ENCODE measurements at regions not wholly inside any gene's neighbourhood (a gene's known extent, or its start where the extent isn't known, plus 50 kb on each side); places are given as distances from the start of the nearest gene placed in this dataset.
"Not testable (repeated sequence)": the region's sequence is repeated elsewhere in the genome, so short reads cannot be mapped to it uniquely, and the experiment has no call there.

DNA sequence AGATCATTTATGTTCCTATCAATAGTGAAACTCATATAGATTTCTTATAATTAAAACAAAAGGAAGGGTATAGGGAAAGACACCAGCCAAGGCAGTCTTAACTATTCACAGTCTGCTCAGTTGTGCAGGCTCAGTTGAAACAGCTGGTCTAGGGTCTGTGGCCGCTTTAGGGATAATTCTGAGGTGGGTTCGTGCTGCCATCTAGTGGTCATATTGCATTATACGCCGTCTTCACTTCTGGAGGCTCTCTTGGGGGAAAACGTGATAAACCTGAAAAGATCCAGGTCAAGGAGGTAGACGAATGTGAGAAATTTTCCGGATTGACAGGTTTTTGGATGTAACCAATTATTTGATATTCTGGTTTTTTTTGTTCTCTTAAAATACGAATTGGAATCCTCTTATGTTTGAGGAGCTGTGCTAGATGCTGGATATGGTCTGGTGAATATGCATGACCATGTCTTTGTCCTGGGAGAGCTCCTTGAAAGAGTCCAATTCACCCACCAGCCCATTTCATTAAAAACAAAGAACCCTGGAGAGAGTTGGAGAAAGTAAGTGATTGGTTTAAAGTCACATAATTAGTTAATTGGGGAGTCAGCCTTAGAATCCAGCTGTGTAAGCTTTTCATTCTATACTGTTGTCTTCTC, 492.4 kb downstream of the PLCL1 start:
- DNase-seq (ENCODE audit: low spot score), result peak; percentile 42

DNA sequence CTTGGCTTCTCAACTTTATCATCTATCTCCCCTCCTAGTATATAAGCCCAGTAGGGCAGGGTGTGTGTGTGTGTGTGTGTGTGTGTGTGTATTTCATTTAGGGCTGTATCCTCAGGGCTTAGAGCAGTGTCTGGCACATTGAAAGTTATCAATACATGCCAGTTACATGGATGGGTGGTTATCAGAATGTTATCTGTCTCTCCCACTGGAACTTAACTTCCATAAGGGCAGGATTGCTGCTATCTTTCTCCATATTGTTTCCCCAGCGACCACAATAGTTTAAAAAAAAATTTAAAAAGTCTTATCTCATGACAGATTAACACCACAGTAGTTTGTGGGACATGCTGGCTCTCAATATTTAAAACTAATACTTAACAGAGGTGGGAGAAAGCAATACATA, 488.9 kb downstream of the PLCL1 start:
- no peak for DNase-seq (ENCODE audit: low spot score)

DNA sequence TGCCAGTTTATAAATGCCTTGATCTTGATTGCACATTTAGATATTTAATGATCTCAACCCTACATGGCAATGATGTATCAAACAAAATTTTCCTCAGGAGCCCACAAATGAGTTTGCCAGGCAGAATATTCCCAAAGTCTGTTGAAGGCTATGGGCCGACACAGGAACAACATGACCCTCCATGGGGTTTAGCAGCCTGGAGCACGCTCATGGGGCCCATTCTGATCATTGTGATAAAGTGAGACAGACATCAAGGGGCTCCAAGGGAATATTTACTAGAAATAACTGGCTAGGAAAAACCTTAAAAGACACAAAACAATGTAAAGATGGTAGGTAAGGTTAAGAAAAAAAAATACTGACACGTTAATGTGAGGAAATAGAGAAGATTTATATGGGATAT, 485.4 kb downstream of the PLCL1 start:
- no peak for DNase-seq (ENCODE audit: low spot score)

DNA sequence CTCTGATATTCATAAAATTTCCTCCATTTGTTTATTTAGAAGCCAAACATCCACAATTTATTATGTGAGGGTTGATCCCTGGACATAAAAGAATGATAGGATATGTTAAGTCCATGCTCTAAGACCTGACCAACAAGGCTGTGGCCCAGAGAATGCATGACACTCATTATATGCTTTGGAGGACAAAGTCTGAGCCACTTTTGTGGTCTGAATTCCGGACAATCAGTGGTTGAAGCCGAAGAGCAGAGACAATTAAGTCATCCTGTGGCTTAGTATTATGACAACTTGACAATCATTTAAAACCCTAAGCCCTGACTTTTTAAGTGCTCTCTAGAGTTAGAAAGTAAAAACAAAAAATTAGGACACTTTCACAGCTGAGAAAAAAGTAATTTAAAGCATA, 483.3 kb downstream of the PLCL1 start:
- DNase-seq (ENCODE audit: low spot score), result peak; percentile 41

DNA sequence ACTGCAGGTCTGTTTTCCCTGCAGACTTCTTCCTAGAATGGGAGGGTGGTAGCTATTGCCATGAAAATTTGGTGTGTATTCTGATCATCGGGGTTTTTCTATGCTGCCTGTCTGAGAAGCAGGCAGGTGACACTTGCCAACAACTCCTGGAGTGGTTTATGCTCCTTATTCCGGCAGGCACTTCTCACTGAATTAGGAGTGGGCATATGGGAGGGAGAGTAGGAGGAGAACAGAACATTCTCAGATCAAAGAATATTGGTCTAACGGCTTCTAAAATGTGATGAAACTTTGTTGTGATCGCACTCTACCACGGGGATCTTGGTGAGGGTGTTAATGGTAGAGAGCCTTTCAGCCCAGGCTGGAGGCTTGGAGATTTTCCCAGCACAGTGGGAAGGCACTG, 480.8 kb downstream of the PLCL1 start:
- DNase-seq (ENCODE audit: low spot score), result no peak

DNA sequence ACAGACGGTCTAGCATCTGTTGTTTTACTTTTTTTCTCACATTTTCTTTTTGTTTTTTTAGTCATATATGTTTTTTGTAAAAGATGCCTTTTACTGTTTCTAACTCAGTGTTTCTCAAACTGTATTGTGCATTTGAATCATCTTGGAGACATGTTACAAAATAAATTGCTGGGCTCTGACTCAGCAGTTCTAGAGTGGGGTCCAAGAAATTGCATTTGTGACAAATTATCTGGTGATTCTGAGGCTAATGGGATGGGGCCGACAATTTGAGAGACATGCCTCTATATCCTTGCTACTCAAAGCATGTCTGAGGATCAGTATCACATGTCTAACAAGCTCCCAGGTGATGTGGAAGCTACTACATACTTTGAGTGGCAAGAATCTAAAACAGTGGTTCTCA, 478.8 kb downstream of the PLCL1 start:
- no peak for DNase-seq (ENCODE audit: low spot score)

DNA sequence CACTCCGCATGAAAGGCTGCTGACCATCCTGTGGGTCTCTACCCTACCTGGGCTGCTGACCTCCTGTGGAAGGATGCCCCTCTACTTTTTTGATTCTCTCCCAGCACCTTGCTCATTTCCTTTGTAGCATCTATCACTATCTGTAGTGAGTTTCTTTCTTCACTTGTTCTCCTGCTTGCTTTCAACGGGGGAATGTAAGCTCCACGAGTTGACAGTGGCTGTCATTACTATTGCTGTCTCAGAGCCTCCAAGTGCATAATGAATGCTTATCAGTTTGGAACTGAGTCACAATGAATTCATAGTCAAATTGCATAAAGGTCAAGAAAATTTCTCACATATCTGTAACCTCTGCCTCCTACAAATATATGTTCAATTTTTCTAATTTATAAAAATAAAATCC, 477.7 kb downstream of the PLCL1 start:
- no peak for DNase-seq (ENCODE audit: low spot score)

DNA sequence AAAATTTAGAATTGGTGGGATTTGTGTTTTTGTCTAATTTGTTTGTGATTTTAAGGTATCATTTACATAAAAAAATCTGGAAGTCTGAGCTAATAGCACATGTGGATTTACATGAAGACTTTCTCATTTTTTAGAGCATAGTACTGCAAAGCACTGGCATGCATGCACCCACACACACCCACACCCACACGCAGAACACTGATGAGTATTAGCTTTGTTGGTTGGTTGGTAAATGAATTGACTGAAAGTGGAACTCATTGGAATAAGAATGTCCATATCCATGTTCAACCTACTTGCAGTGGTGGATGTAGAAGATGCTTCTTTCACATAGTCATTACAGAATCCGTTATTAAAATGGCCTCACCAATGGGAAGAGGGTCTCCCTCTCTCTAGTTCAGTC, 475.8 kb downstream of the PLCL1 start:
- DNase-seq (ENCODE audit: low spot score), result no peak

DNA sequence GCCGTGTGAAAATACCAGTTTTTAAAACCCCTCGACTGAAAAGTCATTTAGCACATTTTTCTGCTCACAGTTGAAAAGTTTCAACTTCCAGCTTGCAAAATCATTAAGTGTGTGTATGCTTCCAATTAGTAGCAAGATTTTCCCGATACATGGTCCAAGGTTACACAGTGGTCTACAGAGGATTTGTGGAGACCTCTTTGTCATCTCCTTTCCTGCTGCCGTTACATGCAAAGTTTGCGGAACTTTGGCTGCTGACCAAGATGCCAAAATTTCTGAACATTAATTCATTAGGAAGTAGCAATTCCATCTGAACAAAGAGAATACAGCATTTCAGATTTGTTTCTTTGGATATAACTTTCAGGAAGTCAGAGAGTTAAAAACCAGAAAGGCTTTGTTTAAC, 474.6 kb downstream of the PLCL1 start:
- no peak for DNase-seq (ENCODE audit: low spot score)

DNA sequence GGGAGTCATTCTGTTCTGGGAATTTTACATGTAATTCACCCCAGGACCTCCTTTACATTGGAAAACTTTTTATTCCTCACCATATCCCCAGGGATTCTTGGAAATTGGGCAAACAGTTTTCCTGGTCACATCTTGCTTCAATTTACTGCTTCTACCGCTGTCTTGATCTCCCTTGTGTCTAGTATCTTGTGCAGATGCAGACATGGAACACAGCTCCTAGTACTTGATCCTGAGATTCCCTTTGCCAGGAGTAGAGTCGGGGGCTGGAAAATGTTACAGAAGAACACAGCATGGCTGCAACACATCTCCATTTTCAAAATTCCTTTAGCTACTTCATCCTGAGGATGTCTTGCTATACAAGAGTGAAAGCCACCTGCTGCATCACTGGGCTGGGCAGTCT, 472.8 kb downstream of the PLCL1 start:
- no peak for DNase-seq (ENCODE audit: low spot score)

DNA sequence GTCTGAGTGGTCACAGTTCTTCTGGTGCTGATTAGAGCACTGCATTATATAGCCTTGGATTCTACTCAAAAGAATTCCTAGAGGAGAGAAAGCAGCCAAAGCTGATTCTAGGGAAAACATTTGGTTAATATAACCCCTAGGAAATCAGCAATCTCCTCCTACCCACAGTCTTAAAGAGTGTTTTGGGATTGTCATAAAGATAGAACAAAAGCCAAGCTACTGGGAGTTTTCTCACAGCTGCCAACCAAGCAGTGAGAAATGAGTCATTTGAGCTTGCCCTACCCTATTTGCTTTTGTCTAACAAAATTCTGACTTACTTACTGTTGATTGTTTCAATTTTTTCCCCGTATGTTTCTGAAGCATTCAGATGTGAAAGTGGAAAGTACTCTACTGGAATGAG, 469.3 kb downstream of the PLCL1 start:
- no peak for DNase-seq (ENCODE audit: low spot score)

DNA sequence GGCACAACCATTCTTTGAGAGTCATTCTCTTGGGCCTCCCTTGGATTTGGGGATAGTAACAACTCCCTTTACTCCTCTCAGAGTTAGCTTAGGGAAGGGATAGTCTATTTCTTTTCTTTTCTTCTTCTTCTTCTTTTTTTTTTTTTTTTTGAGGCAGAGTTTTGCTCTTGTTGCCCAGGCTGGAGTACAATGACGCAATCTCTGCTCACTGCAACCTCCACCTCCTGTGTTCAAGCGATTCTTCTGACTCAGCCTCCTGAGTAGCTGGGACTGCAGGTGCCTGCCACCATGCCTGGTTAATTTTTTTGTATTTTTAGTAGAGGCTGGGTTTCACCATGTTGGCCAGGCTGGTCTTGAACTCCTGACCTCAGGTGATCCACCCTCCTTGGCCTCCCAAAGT, 465.8 kb downstream of the PLCL1 start:
- DNase-seq (ENCODE audit: low spot score), result not testable (repeated sequence)

DNA sequence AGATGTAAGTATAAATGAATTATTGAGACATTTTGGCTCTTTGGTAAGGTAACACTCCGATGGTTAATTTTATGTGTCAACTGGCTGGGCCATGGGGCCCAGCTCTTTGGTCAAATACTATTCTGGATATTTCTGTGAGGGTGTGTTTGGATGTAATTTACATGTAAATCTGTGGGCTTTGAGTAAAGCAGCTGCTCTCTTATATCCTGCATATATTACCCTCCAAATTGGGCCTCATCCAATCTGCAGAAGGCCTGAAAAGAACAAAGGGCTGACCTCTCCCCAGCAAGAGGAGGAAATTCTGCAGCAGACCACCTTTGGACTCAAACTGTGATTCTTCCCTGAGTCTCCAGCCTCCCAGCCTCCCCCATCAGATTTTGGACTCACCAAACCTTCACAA, 464.1 kb downstream of the PLCL1 start:
- no peak for DNase-seq (ENCODE audit: low spot score)

DNA sequence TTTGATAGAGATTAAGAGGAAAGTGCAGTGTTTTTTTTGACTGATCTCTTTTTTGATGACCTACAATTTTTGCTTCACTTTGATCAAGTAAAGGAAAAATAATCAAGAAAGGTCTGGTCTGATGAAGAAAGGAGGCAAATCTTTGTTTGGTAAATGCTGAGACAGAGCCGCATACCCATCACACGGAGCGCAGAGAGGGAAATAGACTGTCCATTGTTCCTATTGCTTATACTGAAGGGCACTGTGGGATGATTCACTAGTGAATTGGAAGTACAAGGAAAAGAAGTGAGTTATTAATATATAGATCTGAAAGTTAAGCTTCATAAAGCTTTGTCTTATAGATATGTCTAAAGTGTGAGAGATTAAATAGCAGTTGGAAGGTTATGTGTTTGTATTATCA, 455.1 kb downstream of the PLCL1 start:
- no peak for DNase-seq (ENCODE audit: low spot score)

DNA sequence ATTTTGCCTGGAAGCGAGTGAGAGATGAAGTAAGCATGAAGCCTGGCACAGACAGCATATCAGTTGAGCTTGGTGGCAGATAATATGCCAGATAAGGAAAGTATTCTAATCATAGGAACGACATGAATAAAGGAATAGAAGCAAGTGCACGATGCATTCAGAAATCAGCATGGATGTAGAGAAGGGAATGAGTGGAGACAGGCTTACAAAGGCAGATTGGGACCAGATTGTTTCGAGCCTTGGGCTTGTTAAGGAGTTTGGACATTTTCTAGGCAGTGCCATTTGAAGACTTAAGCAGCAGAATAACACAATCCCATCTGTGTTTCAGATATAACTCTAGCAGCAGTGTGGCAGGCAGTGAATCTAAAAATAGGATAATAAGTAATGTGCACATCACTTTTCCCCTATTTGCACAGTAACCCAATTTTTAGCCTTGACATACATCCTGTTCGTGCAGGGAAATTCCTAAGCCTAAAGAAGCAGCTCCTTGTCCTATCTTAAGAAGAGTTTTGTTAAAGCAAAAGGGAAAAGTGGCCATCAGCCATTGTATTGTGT, 450.2 kb downstream of the PLCL1 start:
- DNase-seq (ENCODE audit: low spot score), result no peak

DNA sequence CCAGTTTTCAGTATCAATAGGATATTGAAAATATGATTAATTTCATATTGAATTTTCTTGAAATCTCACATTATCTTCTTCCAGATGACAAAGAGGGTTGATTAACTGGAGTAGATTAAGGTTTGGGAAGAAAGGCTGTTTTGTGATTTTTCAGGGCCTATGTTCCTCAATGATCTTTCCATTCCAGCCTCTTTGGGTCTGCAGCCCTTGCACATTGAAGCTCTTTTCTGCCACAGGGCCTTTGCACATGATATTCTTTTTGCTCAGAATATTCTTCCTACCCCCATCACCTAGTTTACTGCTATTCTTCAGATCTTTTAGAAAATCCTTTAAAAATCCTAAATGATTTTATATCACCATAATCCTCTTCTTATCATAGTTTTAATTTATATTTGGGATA, 449.6 kb downstream of the PLCL1 start:
- DNase-seq (ENCODE audit: low spot score), result no peak

DNA sequence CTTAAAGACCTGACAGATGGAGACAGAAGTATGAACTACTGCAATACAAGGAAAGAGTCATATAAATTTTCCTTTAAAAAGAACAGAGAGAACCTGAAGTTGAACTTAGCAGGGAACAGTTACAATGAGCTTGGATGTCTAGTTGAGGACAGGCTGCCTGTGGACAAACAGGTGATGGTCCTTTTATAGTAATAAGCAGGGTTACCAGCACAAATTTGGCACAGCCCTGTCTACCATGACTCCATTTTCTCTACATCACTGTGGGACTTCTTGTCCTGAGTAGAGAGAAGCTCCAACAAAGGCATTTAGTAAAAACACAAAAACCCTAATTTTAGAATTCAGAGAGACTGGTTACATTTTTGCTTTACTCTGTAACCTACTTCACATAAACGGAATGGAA, 448.1 kb downstream of the PLCL1 start:
- DNase-seq (ENCODE audit: low spot score), result no peak

DNA sequence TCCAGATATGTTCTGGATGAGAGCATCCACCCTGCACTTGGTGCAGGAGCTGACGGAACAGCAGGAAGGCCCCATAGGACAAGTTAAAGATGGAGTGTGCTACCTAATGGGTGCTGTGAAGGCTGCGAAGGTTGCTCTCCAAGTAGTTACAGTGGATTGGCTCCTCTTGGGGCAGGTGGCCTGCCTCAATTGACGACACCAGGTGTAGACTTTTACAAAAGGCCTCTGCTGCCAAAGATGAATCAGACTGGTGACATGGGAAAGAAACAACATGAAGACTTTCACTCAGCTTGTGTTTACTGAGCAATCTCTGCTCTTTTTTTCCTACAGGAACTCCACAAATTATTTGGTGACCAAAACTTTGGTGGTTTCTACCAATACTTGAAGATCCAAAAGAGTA, 437.7 kb downstream of the PLCL1 start:
- DNase-seq (ENCODE audit: low spot score), result no peak

DNA sequence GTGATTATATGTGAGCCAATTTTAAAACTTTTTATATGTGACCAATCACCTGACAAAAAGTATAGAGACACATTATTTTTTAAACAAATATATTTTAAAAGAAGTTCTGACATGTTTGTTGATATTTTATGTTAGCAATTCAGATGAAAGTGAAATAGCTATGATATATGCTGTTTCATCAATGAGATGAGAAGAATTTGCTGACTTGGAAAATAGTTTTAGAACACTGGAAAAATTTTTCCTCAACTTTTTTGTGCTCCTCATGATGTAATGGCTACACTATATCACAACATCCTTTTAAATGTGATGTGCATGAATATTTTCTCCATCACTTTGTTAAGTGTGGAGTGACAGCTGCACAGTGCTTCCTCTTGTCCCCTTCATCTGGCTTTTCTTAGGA, 434.0 kb downstream of the PLCL1 start:
- no peak for DNase-seq (ENCODE audit: low spot score)

DNA sequence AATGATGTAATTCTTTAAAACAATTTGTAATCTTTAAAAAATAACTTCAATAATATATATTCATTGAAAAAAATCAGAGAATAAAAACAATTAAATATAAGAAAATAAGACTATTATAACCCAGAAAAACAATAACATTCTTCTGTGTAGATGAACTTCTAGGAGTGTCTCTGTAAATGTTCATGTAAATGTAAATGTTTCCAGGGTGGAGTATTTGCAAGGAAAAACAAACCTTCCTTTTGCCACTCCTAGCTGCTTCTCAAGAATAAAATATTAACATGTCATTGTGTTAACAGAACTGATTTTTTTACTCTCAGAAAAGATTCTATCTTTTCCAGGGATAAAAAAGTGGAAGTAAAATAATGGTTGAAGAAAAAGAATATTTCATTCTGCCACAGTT, 431.9 kb downstream of the PLCL1 start:
- DNase-seq (ENCODE audit: low spot score), result no peak

DNA sequence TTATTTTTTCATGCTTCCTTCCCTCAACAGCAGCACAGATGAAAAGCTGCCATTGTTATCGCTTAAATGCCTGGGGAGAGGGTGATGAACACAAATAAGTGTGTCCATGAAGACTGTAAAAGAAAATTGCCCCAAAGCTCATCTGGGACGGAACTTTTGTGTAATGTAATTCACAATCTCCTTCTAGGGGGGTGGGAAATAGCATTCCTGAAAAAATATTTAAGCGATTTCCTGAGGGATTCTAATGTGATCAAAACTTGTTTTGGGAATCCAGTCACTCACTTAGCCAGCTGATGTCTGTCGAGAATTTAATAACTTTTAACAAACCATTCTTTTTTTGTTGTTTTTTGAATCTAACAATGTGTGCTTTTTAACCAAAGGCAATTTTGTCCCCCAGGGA, 427.9 kb downstream of the PLCL1 start:
- DNase-seq (ENCODE audit: low spot score), result no peak

DNA sequence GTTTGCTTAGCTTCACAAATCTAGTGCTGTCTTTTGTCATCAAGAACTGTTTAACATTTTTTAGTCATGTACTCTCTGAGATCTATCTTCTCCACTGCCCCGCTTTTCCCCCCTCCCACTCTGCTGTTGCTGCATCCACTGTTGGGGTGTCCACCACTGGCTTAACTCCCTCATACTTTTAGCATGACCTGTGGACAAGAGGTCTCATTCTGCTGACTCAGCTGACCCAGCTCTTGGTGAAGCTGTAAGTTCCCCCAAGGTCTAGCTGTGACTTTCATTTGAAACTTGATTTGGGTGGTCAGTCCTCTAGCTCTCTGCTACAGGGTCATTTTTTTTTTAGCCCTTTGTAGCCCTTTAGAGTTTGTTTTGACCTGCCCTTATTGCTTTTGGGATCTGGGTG, 427.2 kb downstream of the PLCL1 start:
- no peak for DNase-seq (ENCODE audit: low spot score)

DNA sequence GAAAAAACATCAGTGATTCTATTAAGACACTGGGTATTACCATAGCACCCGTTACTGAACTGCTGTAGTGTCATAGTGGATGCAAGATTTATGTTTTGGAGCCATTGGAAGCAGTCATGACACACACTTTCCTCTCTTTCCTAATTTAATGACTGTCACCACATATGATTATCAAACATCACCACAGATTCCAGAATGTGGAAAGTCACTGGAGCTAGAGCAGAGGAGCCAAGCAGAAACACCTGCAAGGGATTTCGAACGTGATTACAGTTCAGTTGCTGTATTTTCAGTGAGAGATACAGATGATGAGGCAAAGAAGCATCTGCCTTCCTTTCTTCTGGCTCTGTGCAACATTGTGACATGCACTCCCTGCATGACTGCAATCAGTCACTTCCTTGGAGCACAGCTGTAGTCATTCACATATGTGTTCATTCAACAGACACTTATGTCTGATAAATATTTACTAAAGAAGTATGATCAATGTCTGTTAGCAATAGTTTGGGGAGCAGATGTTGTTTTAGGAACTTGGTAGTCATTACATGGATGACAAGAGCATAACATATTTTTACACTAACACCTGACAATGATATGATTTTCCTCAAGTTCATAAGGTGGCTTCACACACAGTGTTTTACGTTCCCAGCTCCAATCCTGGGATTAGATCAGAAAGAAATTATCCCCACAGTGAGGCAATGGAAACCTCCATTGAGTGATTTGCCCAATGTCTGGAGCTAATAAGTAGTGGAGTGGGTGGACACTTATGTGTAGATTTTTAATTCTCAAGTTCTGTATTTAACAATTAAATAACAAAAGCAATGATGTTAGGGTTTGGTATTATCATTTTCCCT, 416.6 kb downstream of the PLCL1 start:
- no peak for DNase-seq (ENCODE audit: low spot score)

DNA sequence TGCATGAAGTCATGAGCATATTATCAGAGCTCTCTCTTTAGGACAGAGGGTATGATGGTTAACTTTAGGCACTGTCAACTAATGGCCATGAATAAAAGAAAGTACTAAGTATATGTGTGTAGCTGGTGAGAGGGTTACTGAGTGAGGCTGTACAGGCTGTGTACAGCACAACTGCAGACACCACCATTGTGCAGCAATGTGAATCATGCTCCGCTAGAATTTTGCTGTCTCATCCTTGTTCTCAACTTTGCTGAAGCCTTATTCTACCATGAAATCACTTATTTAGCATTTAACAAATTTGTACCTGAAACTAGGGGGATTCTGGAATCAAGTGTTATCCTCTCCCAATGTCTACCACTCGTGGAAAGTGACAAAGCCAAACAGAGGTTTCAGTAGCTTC, 414.9 kb downstream of the PLCL1 start:
- DNase-seq (ENCODE audit: low spot score), result no peak

Data from SW480 (cell line).